Tibial nerve (tissue), 4 donors: ENCODE measurements at regions not wholly inside any gene's neighbourhood (a gene's known extent, or its start where the extent isn't known, plus 50 kb on each side); places are given as distances from the start of the nearest gene placed in this dataset.

ENCODE experiments used
- EP300 ChIP-seq, 2 donors: sonication (generic); formaldehyde crosslinking; IDR thresholded peaks; one replicate each; pipeline ENCODE4 v1.6.1; 2017; ENCODE audit warnings: antibody characterized with exemption in 2 of 2, mild to moderate bottlenecking in 1 of 2
- POLR2A ChIP-seq, 2 donors: fragments of 450-650 bp; IDR thresholded peaks; one replicate each; pipeline ENCODE4 v1.6.1; 2017; ENCODE audit warnings: antibody characterized with exemption in 2 of 2, mild to moderate bottlenecking in 2 of 2, moderate library complexity in 2 of 2
- TF ChIP-seq, protein P1 (sequence below), 5 experiments: fragments of 200-600 bp in 3 of 5; fragments of 450-650 bp in 2 of 5; sonication (generic) in 3 of 5; IDR thresholded peaks; one replicate each; pipeline ENCODE4 v1.5.1; 2016 to 2019; ENCODE audit warnings: antibody characterized with exemption in 5 of 5, mild to moderate bottlenecking in 3 of 5, moderate library complexity in 2 of 5

DNA sequence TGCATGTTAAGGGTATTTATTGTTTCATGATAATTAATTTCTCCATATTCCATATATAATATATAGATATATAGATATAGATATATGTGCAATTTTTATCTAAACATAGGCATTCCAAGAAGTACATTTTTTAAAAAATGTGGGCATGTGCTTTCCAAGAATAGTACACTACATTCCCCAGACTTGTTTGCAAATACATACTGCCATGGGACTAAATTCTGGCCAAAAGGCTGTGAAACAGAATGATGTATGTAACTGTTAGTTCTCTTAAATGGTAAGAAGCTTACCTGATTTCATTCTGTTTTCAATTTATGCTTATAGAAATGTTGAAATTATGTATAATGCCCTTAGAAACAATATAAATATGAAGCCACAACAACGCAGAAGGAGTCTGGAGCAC lies 503.2 kb upstream of the SPRY2 start:
- TF ChIP-seq, protein P1, sequence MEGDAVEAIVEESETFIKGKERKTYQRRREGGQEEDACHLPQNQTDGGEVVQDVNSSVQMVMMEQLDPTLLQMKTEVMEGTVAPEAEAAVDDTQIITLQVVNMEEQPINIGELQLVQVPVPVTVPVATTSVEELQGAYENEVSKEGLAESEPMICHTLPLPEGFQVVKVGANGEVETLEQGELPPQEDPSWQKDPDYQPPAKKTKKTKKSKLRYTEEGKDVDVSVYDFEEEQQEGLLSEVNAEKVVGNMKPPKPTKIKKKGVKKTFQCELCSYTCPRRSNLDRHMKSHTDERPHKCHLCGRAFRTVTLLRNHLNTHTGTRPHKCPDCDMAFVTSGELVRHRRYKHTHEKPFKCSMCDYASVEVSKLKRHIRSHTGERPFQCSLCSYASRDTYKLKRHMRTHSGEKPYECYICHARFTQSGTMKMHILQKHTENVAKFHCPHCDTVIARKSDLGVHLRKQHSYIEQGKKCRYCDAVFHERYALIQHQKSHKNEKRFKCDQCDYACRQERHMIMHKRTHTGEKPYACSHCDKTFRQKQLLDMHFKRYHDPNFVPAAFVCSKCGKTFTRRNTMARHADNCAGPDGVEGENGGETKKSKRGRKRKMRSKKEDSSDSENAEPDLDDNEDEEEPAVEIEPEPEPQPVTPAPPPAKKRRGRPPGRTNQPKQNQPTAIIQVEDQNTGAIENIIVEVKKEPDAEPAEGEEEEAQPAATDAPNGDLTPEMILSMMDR (IDR thresholded peaks at IDR 0.05): no peak
- TF ChIP-seq EP300 (IDR thresholded peaks at IDR 0.05) (no peak), POLR2A (IDR thresholded peaks at IDR 0.05) (no peak)
